ENCODE measurements at regions not wholly inside any gene's neighbourhood (a gene's known extent, or its start where the extent isn't known, plus 50 kb on each side); places are given as distances from the start of the nearest gene placed in this dataset.

GRCh38 chr12:124631681-124632256 is 64.4 kb upstream of the NCOR2 start:
- TF ChIP-seq YY1 (IDR thresholded peaks at IDR 0.05) = no peak
- TF ChIP-seq RAD21 (IDR thresholded peaks at IDR 0.05) = no peak
- no peak for TF ChIP-seq CTCF (IDR thresholded peaks at IDR 0.05; ENCODE audit: low read depth, low read length, missing input control)
- no peak for TF ChIP-seq RXRA (IDR thresholded peaks at IDR 0.05)

All from liver (tissue), 3 donors.